ENCODE measurements at regions not wholly inside any gene's neighbourhood (a gene's known extent, or its start where the extent isn't known, plus 50 kb on each side); places are given as distances from the start of the nearest gene placed in this dataset.

DNA sequence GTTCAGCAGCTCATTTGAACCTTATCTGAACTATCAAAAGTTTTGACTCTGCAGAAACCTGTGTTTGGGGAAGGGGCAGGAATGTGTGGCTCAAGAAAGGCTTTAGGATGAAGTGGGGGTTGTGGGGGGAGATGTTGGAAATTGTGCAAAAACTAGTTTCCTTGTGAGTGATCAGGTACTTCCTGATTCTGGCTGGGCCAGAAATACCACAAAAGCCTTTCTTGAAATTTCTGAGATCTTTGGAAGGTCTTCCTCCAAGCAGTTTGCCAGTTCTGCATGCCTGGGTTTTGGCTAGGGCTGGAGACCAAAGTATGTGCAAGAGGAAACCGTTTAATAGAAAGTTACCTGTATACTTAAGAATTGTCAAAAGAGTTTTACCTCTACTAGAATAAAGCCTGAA, 116.6 kb downstream of the BMP2 start:
- no peak overlapping the region for H3K4me2 ChIP-seq (ENCODE audit: low read depth, low read length, poor library complexity, severe bottlenecking)

GRCh38 chr20:6886065-6886729, 118.7 kb downstream of the BMP2 start:
- H3K4me2 ChIP-seq (ENCODE audit: low read depth, low read length, poor library complexity, severe bottlenecking) = no peak overlapping the region
- no peak overlapping the region for H3K27ac ChIP-seq (ENCODE audit: low read depth, low read length)
- no peaks in the 10 kb centered on the region for H3K79me2 ChIP-seq (ENCODE audit: insufficient read depth, low read length)
- no peaks in the 10 kb centered on the region for H3K36me3 ChIP-seq (ENCODE audit: low read length)
- H4K20me1 ChIP-seq (ENCODE audit: low read depth, low read length) = no peaks in the 10 kb centered on the region
- no peak overlapping the region for H2AFZ ChIP-seq (ENCODE audit: low read depth, low read length, severe bottlenecking)
- no peaks in the 10 kb centered on the region for H3F3A ChIP-seq (ENCODE audit: insufficient read depth)
- no peak overlapping the region for H3K4me3 ChIP-seq (ENCODE audit: insufficient read depth, low read length, poor library complexity, severe bottlenecking)
- no peak overlapping the region for H3K9ac ChIP-seq (ENCODE audit: low read length)
- H3K9me3 ChIP-seq (ENCODE audit: insufficient read depth, low read length) = no peaks in the 10 kb centered on the region
- TF ChIP-seq EZH2phosphoT487 (conservative IDR thresholded peaks at IDR 0.05; ENCODE audit: low read length) = no peak
- TF ChIP-seq CTCF (IDR thresholded peaks at IDR 0.05; ENCODE audit: insufficient read depth, low read length, poor library complexity, severe bottlenecking) = no peak
- no peaks in the 10 kb centered on the region for H3K27me3 ChIP-seq (ENCODE audit: low read length)
- H3K9me2 ChIP-seq (replicated peaks; ENCODE audit: insufficient read depth, low read length) = no peaks in the 10 kb centered on the region

More for the DNA sequence above, 116.6 kb downstream of the BMP2 start:
- no peak overlapping the region for H2AFZ ChIP-seq (ENCODE audit: low read depth, low read length, severe bottlenecking)
- no peaks in the 10 kb centered on the region for H4K20me1 ChIP-seq (ENCODE audit: low read depth, low read length)
- no peak overlapping the region for H3K27ac ChIP-seq (ENCODE audit: low read depth, low read length)
- H3K9me3 ChIP-seq (ENCODE audit: insufficient read depth, low read length) = no peaks in the 10 kb centered on the region
- no peaks in the 10 kb centered on the region for H3K9me2 ChIP-seq (replicated peaks; ENCODE audit: insufficient read depth, low read length)
- no peaks in the 10 kb centered on the region for H3K79me2 ChIP-seq (ENCODE audit: insufficient read depth, low read length)
- H3K9ac ChIP-seq (ENCODE audit: low read length) = no peak overlapping the region
- no peak overlapping the region for H3K4me3 ChIP-seq (ENCODE audit: insufficient read depth, low read length, poor library complexity, severe bottlenecking)
- no peak for TF ChIP-seq EZH2phosphoT487 (conservative IDR thresholded peaks at IDR 0.05; ENCODE audit: low read length)
- no peak for TF ChIP-seq CTCF (IDR thresholded peaks at IDR 0.05; ENCODE audit: insufficient read depth, low read length, poor library complexity, severe bottlenecking)
- H3K36me3 ChIP-seq (ENCODE audit: low read length) = no peaks in the 10 kb centered on the region
- H3F3A ChIP-seq (ENCODE audit: insufficient read depth) = no peaks in the 10 kb centered on the region
- no peaks in the 10 kb centered on the region for H3K27me3 ChIP-seq (ENCODE audit: low read length)

GRCh38 chr20:6887966-6888365, 120.5 kb downstream of the BMP2 start:
- no peak for TF ChIP-seq CTCF (IDR thresholded peaks at IDR 0.05; ENCODE audit: insufficient read depth, low read length, poor library complexity, severe bottlenecking)
- no peak for TF ChIP-seq EZH2phosphoT487 (conservative IDR thresholded peaks at IDR 0.05; ENCODE audit: low read length)
- H2AFZ ChIP-seq (ENCODE audit: low read depth, low read length, severe bottlenecking) = no peak overlapping the region
- H3K79me2 ChIP-seq (ENCODE audit: insufficient read depth, low read length) = no peaks in the 10 kb centered on the region
- H3K27me3 ChIP-seq (ENCODE audit: low read length) = no peaks in the 10 kb centered on the region
- H3K27ac ChIP-seq (ENCODE audit: low read depth, low read length) = no peak overlapping the region
- no peak overlapping the region for H3K9ac ChIP-seq (ENCODE audit: low read length)
- no peaks in the 10 kb centered on the region for H3F3A ChIP-seq (ENCODE audit: insufficient read depth)
- no peaks in the 10 kb centered on the region for H3K36me3 ChIP-seq (ENCODE audit: low read length)
- no peaks in the 10 kb centered on the region for H4K20me1 ChIP-seq (ENCODE audit: low read depth, low read length)
- no peak overlapping the region for H3K4me3 ChIP-seq (ENCODE audit: insufficient read depth, low read length, poor library complexity, severe bottlenecking)
- H3K9me2 ChIP-seq (replicated peaks; ENCODE audit: insufficient read depth, low read length) = no peaks in the 10 kb centered on the region
- H3K4me2 ChIP-seq (ENCODE audit: low read depth, low read length, poor library complexity, severe bottlenecking) = no peak overlapping the region
- H3K9me3 ChIP-seq (ENCODE audit: insufficient read depth, low read length) = no peaks in the 10 kb centered on the region
